Tibial nerve (tissue), 4 donors: ENCODE measurements at regions not wholly inside any gene's neighbourhood (a gene's known extent, or its start where the extent isn't known, plus 50 kb on each side); places are given as distances from the start of the nearest gene placed in this dataset.

Experiments used
- DNase-seq, 2 donors: peaks; one replicate each; pipeline ENCODE4 v3.0.0-alpha.2; 2019; ENCODE audit warnings: low spot score in 2 of 2
- H3K27ac ChIP-seq, 4 donors: fragments of 200-600 bp; sonication (generic) in 3 of 4; one replicate each; pipeline ENCODE4 v1.5.1; 2017 to 2019; ENCODE audit warnings: mild to moderate bottlenecking in 1 of 4
- H3K27me3 ChIP-seq, 2 donors: fragments of 200-600 bp; sonication (generic) in 1 of 2; one replicate each; pipeline versions ENCODE4 v1.5.1 to v1.6.0; 2017 to 2019
- H3K36me3 ChIP-seq, 3 donors: fragments of 200-600 bp; sonication (generic); one replicate each; pipeline ENCODE4 v1.5.1; 2018 to 2019
- H3K4me1 ChIP-seq, 4 donors: fragments of 200-600 bp; sonication (generic) in 3 of 4; one replicate each; pipeline ENCODE4 v1.5.1; 2017 to 2019
- H3K4me3 ChIP-seq, 4 donors: fragments of 200-600 bp; sonication (generic) in 3 of 4; one replicate each; pipeline ENCODE4 v1.5.1; 2017 to 2019; ENCODE audit warnings: mild to moderate bottlenecking in 1 of 4, moderate library complexity in 1 of 4
- H3K9me3 ChIP-seq, 4 donors: fragments of 200-600 bp; sonication (generic) in 3 of 4; one replicate each; pipeline ENCODE4 v1.5.1; 2017 to 2019
- EP300 ChIP-seq, 2 donors: sonication (generic); formaldehyde crosslinking; IDR thresholded peaks; one replicate each; pipeline ENCODE4 v1.6.1; 2017; ENCODE audit warnings: antibody characterized with exemption in 2 of 2, mild to moderate bottlenecking in 1 of 2
- POLR2A ChIP-seq, 2 donors: fragments of 450-650 bp; IDR thresholded peaks; one replicate each; pipeline ENCODE4 v1.6.1; 2017; ENCODE audit warnings: antibody characterized with exemption in 2 of 2, mild to moderate bottlenecking in 2 of 2, moderate library complexity in 2 of 2
- WGBS, 2 donors: methylation state at CpG; one replicate each; pipeline ENCODE4 v1.1.5; 2018; 5-methylcytosine and 5-hydroxymethylcytosine counted together
- TF ChIP-seq, protein P1 (sequence below), 5 experiments: fragments of 200-600 bp in 3 of 5; fragments of 450-650 bp in 2 of 5; sonication (generic) in 3 of 5; IDR thresholded peaks; one replicate each; pipeline ENCODE4 v1.5.1; 2016 to 2019; ENCODE audit warnings: antibody characterized with exemption in 5 of 5, mild to moderate bottlenecking in 3 of 5, moderate library complexity in 2 of 5

DNA sequence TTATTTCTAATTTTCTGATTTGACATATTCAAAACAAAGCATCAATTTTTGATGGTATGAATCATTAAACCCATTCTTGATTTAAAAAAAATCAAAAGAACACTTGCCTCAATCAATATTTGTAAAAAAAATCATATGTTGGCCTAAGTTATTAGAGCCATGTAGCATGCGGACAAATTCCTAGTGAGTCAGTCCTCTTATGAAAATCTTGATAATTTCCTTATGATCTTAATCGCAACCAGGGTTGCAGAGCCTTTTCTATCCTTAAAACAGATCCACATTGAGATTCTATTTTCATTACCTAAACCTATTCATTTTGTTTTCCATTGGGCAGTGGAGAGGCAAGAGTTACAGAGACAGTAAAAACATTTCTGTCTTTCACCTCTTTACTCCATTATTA lies 203.2 kb downstream of the ARL4A start:
- H3K9me3 ChIP-seq: no peaks in the 10 kb centered on the region
- H3K4me3 ChIP-seq: no peak overlapping the region
- H3K36me3 ChIP-seq: no peaks in the 10 kb centered on the region
- 95 to 97% methylated on average over 2 of the region's 2 CpGs for WGBS, 2 donors
- no peak overlapping the region for H3K27ac ChIP-seq
- H3K4me1 ChIP-seq: peaks cover 0 to 4% (median 0%) of the 10 kb centered on the region in 4 donors
- TF ChIP-seq POLR2A (IDR thresholded peaks at IDR 0.05) (no peak), EP300 (IDR thresholded peaks at IDR 0.05) (no peak)
- TF ChIP-seq, protein P1, sequence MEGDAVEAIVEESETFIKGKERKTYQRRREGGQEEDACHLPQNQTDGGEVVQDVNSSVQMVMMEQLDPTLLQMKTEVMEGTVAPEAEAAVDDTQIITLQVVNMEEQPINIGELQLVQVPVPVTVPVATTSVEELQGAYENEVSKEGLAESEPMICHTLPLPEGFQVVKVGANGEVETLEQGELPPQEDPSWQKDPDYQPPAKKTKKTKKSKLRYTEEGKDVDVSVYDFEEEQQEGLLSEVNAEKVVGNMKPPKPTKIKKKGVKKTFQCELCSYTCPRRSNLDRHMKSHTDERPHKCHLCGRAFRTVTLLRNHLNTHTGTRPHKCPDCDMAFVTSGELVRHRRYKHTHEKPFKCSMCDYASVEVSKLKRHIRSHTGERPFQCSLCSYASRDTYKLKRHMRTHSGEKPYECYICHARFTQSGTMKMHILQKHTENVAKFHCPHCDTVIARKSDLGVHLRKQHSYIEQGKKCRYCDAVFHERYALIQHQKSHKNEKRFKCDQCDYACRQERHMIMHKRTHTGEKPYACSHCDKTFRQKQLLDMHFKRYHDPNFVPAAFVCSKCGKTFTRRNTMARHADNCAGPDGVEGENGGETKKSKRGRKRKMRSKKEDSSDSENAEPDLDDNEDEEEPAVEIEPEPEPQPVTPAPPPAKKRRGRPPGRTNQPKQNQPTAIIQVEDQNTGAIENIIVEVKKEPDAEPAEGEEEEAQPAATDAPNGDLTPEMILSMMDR (IDR thresholded peaks at IDR 0.05): no peak
- no peaks in the 10 kb centered on the region for H3K27me3 ChIP-seq
- no peak for DNase-seq

DNA sequence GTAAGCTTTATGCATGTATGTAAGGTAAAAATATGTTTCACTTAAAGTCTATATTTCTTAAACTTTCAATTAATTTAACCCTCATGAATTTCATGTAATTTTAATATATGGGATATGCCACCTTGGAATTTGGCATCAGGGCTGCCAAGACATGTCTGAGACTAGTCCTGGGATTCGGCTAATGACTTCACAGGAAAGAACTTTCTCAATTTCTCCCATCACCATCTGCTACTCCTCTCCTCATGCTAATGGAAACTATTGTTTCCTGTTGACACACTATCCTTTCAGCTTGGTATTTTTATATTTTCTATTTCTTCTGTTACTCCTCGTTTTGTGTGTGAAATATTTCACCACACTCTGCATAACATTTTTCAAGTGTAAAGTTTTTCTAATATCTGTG lies 205.9 kb downstream of the ARL4A start:
- no peak for DNase-seq
- H3K9me3 ChIP-seq: no peaks in the 10 kb centered on the region

DNA sequence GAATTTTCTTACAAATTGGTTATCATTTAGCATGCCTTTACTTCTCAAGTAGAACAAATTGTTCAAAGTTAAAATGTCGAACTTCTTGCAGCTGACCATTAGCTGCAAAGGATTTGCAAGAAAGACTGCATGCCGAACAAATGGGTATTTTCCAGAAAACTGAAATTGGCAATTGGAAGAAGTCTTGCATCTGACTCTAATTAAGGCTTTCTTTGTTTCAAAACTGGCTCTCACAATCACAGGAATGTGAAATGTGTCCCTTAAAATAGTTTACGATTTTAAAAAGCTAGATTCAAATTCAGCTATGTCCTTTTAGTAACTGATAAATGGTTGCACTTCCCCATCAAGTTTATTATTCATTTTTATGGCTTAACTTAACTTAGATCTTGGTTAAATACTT lies 207.9 kb downstream of the ARL4A start:
- 36 to 48% methylated on average over 3 of the region's 3 CpGs for whole genome bisulfite sequencing, 2 donors
- DNase-seq: no peak
- TF ChIP-seq, protein P1 (IDR thresholded peaks at IDR 0.05): no peak
- no peak for TF ChIP-seq POLR2A (IDR thresholded peaks at IDR 0.05)
- TF ChIP-seq EP300 (IDR thresholded peaks at IDR 0.05): no peak
- no peaks in the 10 kb centered on the region for H3K9me3 ChIP-seq
- H3K27me3 ChIP-seq: no peaks in the 10 kb centered on the region
- no peaks in the 10 kb centered on the region for H3K36me3 ChIP-seq
- no peak overlapping the region for H3K4me3 ChIP-seq
- H3K4me1 ChIP-seq: peaks cover 0 to 4% (median 0%) of the 10 kb centered on the region in 4 donors
- H3K27ac ChIP-seq: no peak overlapping the region

More for the DNA sequence above, 205.9 kb downstream of the ARL4A start:
- Histone ChIP-seq H3K4me3 (no peak overlapping the region), H3K27ac (no peak overlapping the region), H3K4me1 (peaks cover 0 to 4% (median 0%) of the 10 kb centered on the region in 4 donors), H3K36me3 (no peaks in the 10 kb centered on the region), H3K27me3 (no peaks in the 10 kb centered on the region)
- TF ChIP-seq POLR2A (IDR thresholded peaks at IDR 0.05) (no peak), EP300 (IDR thresholded peaks at IDR 0.05) (no peak)
- TF ChIP-seq, protein P1 (IDR thresholded peaks at IDR 0.05): no peak
- WGBS, 2 donors: 63 to 68% methylated on average over 2 of the region's 2 CpGs

DNA sequence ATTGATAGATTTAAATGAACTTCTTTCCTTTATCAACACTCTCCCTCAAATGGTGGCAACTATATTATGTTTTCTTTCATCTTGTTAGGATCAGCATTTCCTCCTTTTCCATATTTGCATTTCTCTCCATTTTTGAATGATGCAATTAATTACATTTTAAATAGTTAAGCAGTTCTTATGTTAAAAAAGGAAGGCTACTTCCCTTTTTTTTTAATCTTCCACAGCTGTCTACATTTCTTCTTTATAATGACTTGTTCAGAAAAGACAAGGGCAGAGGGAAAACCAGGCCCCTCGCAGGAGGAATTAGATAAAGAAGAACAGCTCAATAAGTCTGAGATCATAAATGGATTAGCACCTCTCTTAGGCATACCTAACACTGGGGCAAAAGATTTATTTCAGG lies 208.9 kb downstream of the ARL4A start:
- Histone ChIP-seq H3K27me3 (no peaks in the 10 kb centered on the region), H3K4me1 (peaks cover 0 to 4% (median 0%) of the 10 kb centered on the region in 4 donors), H3K9me3 (no peaks in the 10 kb centered on the region), H3K27ac (no peak overlapping the region), H3K36me3 (no peaks in the 10 kb centered on the region), H3K4me3 (no peak overlapping the region)
- TF ChIP-seq EP300 (IDR thresholded peaks at IDR 0.05) (no peak), POLR2A (IDR thresholded peaks at IDR 0.05) (no peak)
- TF ChIP-seq, protein P1 (IDR thresholded peaks at IDR 0.05): no peak
- WGBS, 2 donors: 63 to 66% methylated on average over 1 of the region's 1 CpG
- no peak for DNase-seq

DNA sequence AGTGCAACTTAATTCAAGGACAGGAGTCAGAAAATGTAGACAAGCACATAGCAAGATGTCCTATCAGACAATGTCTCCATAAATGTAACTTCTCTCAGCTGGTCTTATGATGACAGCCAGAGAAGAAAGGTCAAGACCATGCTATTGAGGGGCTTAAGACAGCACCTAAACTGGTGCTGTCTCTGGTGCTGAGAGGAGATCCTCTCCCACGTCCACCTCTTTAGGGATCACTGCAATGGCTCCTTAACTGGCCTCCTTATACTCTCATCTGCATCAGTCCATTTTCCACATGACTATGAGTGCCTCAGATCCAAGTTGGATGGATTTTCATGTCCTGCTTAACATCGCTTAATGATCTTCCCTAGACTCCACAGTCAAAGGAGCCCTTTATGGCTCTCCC lies 210.6 kb downstream of the ARL4A start:
- Histone ChIP-seq H3K36me3 (no peaks in the 10 kb centered on the region), H3K4me1 (peaks cover 0 to 4% (median 0%) of the 10 kb centered on the region in 4 donors), H3K27ac (no peak overlapping the region), H3K27me3 (no peaks in the 10 kb centered on the region), H3K4me3 (no peak overlapping the region), H3K9me3 (no peaks in the 10 kb centered on the region)
- 93 to 94% methylated on average over 2 of the region's 2 CpGs for WGBS, 2 donors
- DNase-seq: no peak
- no peak for TF ChIP-seq POLR2A (IDR thresholded peaks at IDR 0.05)
- TF ChIP-seq, protein P1 (IDR thresholded peaks at IDR 0.05): no peak
- TF ChIP-seq EP300 (IDR thresholded peaks at IDR 0.05): no peak
